Loucy (cell line): ENCODE measurements at regions not wholly inside any gene's neighbourhood (a gene's known extent, or its start where the extent isn't known, plus 50 kb on each side); places are given as distances from the start of the nearest gene placed in this dataset.

ENCODE experiments used
- H2AFZ ChIP-seq: fragments of 200-600 bp; sonication (generic); 2 replicates; pipeline ENCODE4 v1.6.0; 2016; ENCODE audit warnings: antibody characterized with exemption, mild to moderate bottlenecking, low read length, moderate library complexity
- H3F3A ChIP-seq: fragments of 200-600 bp; 2 replicates; pipeline ENCODE4 v1.6.0; 2016; ENCODE audit warnings: antibody characterized with exemption, low read depth, mild to moderate bottlenecking
- H3K27me3 ChIP-seq: fragments of 200-600 bp; sonication (generic); 2 replicates; pipeline ENCODE4 v1.6.1; 2014; ENCODE audit warnings: low read length, mild to moderate bottlenecking; ENCODE audit not compliant: insufficient read depth, poor library complexity, severe bottlenecking
- H3K36me3 ChIP-seq: fragments of 200-600 bp; sonication (generic); 2 replicates; pipeline ENCODE4 v1.6.1; 2016; ENCODE audit warnings: low read length; ENCODE audit not compliant: insufficient read depth
- H3K4me1 ChIP-seq: fragments of 200-600 bp; sonication (generic); 2 replicates; pipeline ENCODE4 v1.5.1; 2014; ENCODE audit warnings: low read length, mild to moderate bottlenecking; ENCODE audit not compliant: insufficient read depth, poor library complexity, severe bottlenecking
- H3K4me2 ChIP-seq: fragments of 200-600 bp; sonication (generic); 2 replicates; pipeline ENCODE4 v1.6.0; 2014; ENCODE audit warnings: antibody characterized with exemption, low read length, low read depth, mild to moderate bottlenecking; ENCODE audit not compliant: poor library complexity, severe bottlenecking
- H3K4me3 ChIP-seq: fragments of 200-600 bp; sonication (generic); 2 replicates; pipeline ENCODE4 v1.5.1; 2014; ENCODE audit warnings: low read length, mild to moderate bottlenecking, mixed read lengths; ENCODE audit not compliant: poor library complexity, severe bottlenecking
- H3K79me2 ChIP-seq: fragments of 200-600 bp; sonication (generic); 2 replicates; pipeline ENCODE4 v1.6.1; 2014; ENCODE audit warnings: low read length; ENCODE audit not compliant: insufficient read depth
- H3K9ac ChIP-seq: fragments of 200-600 bp; sonication (generic); 2 replicates; pipeline ENCODE4 v1.6.0; 2014; ENCODE audit warnings: mild to moderate bottlenecking, low read depth, low read length, moderate library complexity; ENCODE audit not compliant: poor library complexity, severe bottlenecking
- H3K9me2 ChIP-seq: fragments of 200-600 bp; sonication (generic); replicated peaks from 2 replicates; pipeline ENCODE4 v1.6.1; 2016; ENCODE audit warnings: low read depth, low read length, mixed read lengths
- H3K9me3 ChIP-seq: fragments of 200-600 bp; sonication (generic); 2 replicates; pipeline ENCODE4 v1.6.1; 2014; ENCODE audit warnings: mild to moderate bottlenecking, antibody characterized with exemption, low read length, low read depth; ENCODE audit not compliant: insufficient read depth
- H4K20me1 ChIP-seq: fragments of 200-600 bp; sonication (generic); 2 replicates; pipeline ENCODE4 v1.6.0; 2014; ENCODE audit warnings: antibody characterized with exemption, low read length, mild to moderate bottlenecking; ENCODE audit not compliant: insufficient read depth, poor library complexity, severe bottlenecking
- CTCF ChIP-seq: fragments of 200-600 bp; sonication (generic); conservative IDR thresholded peaks from 2 replicates; pipeline ENCODE4 v1.5.1; 2014; ENCODE audit warnings: mild to moderate bottlenecking, antibody characterized with exemption, low read length
- EZH2phosphoT487 ChIP-seq: fragments of 200-600 bp; IDR thresholded peaks from 2 replicates; pipeline ENCODE4 v1.6.1; 2018; ENCODE audit warnings: antibody characterized with exemption, mild to moderate bottlenecking, moderate library complexity, borderline replicate concordance

- Histone ChIP-seq H3K9me2 (no peaks in the 10 kb centered on the region), H3K36me3 (no peaks in the 10 kb centered on the region), H3F3A (no peaks in the 10 kb centered on the region), H3K4me1 (no peaks in the 10 kb centered on the region), H4K20me1 (no peaks in the 10 kb centered on the region), H3K27me3 (no peaks in the 10 kb centered on the region), H3K4me2 (no peak overlapping the region), H3K79me2 (no peaks in the 10 kb centered on the region), H2AFZ (no peak overlapping the region), H3K9me3 (no peaks in the 10 kb centered on the region), H3K4me3 (no peak overlapping the region), H3K9ac (no peak overlapping the region)
- no peak for TF ChIP-seq CTCF
- no peak for TF ChIP-seq EZH2phosphoT487
Measured at GRCh38 chr4:89665662-89666061, 171.3 kb downstream of the SNCA start.

GRCh38 chr4:89664521-89664920 is 172.4 kb downstream of the SNCA start:
- H2AFZ ChIP-seq, result no peak overlapping the region
- no peak overlapping the region for H3K4me3 ChIP-seq
- no peak overlapping the region for H3K9ac ChIP-seq

GRCh38 chr4:89661173-89661899 is 175.6 kb downstream of the SNCA start:
- no peak overlapping the region for H3K4me2 ChIP-seq
- H3K4me1 ChIP-seq, result peaks cover 4% of the 10 kb centered on the region

More at GRCh38 chr4:89664521-89664920, 172.4 kb downstream of the SNCA start:
- Histone ChIP-seq H3K4me2 (no peak overlapping the region), H3K79me2 (no peaks in the 10 kb centered on the region), H3K9me2 (no peaks in the 10 kb centered on the region), H3K4me1 (no peaks in the 10 kb centered on the region), H4K20me1 (no peaks in the 10 kb centered on the region), H3K9me3 (no peaks in the 10 kb centered on the region), H3F3A (no peaks in the 10 kb centered on the region), H3K27me3 (no peaks in the 10 kb centered on the region), H3K36me3 (no peaks in the 10 kb centered on the region)
- no peak for TF ChIP-seq EZH2phosphoT487
- TF ChIP-seq CTCF, result no peak

More at GRCh38 chr4:89661173-89661899, 175.6 kb downstream of the SNCA start:
- no peaks in the 10 kb centered on the region for H3K36me3 ChIP-seq
- no peaks in the 10 kb centered on the region for H3K9me3 ChIP-seq
- H3K4me3 ChIP-seq, result no peak overlapping the region
- no peaks in the 10 kb centered on the region for H4K20me1 ChIP-seq
- no peak overlapping the region for H3K9ac ChIP-seq
- no peaks in the 10 kb centered on the region for H3K79me2 ChIP-seq
- H2AFZ ChIP-seq, result no peak overlapping the region
- H3F3A ChIP-seq, result no peaks in the 10 kb centered on the region
- H3K27me3 ChIP-seq, result no peaks in the 10 kb centered on the region
- TF ChIP-seq EZH2phosphoT487 (no peak), CTCF (no peak)
- no peaks in the 10 kb centered on the region for H3K9me2 ChIP-seq
